K562 (cell line): ENCODE measurements at regions not wholly inside any gene's neighbourhood (a gene's known extent, or its start where the extent isn't known, plus 50 kb on each side); places are given as distances from the start of the nearest gene placed in this dataset.
A peak's percentile ranks its signal among the peaks of the same experiment; 100 is the strongest.

Experiments
- ATAC-seq: fragments of 200-7000 bp; cut with Tn5 transposase; 3 replicates; pipeline ENCODE4 v1.9.1; 2020; ENCODE audit warnings: moderate library complexity
- BruUV-seq: library from RNA; stranded (reverse); fragments of 400-500 nt; replicated peaks from 2 replicates; lab custom pipeline; 2021; lab: Mats Ljungman, UMichigan
- CTCF ChIA-PET: fragments of 300-600 bp; formaldehyde crosslinking; extraction: SDS; loops from one replicate; lab custom pipeline; 2021; ENCODE audit warnings: low intra/inter-chr PET ratio; lab: Yijun Ruan, JAX
- POLR2A ChIA-PET: fragments of 300-600, 350-650 bp; sonication (Branson Sonifier 250); formaldehyde crosslinking; extraction: SDS; loops from one replicate; lab custom pipeline; 2021; ENCODE audit warnings: antibody characterized with exemption, inconsistent platforms; lab: Yijun Ruan, JAX
- DNase-seq, 4 experiments: peaks; one replicate each; pipeline versions ENCODE4 v3.0.0 to v3.0.0-alpha.2; 2011 to 2018; ENCODE audit warnings: low spot score in 3 of 4, mixed read lengths in 3 of 4; ENCODE audit errors: extremely low read depth in 1 of 4
- FAIRE-seq: peaks from 2 replicates; lab custom pipeline; 2011; peaks lifted over from hg19 to GRCh38; lab: Jason Lieb, UNC
- H2AFZ ChIP-seq: 2 replicates; pipeline ENCODE4 v1.6.0; 2011; ENCODE audit warnings: low read depth, low read length, control low read depth, inconsistent platforms
- H3K27ac ChIP-seq: fragments of 200-600 bp; 3 replicates; pipeline ENCODE4 v1.8.0; 2011; ENCODE audit warnings: low read depth, mild to moderate bottlenecking, control low read depth, inconsistent platforms, low read length, moderate library complexity, mixed read lengths; ENCODE audit errors: extremely low read depth
- H3K27me3 ChIP-seq, 2 experiments: fragments of 300-600 bp in 1 of 2; 2 replicates in 1 of 2; 3 replicates in 1 of 2; pipeline versions ENCODE4 v1.6.0 to v1.8.0; 2011; ENCODE audit warnings: inconsistent platforms in 2 of 2, low read length in 2 of 2, mild to moderate bottlenecking in 1 of 2, mixed read lengths in 1 of 2, moderate library complexity in 1 of 2; ENCODE audit not compliant: control insufficient read depth in 2 of 2, insufficient read depth in 2 of 2
- H3K36me3 ChIP-seq: fragments of 300-600 bp; 3 replicates; pipeline ENCODE4 v1.8.0; 2011; ENCODE audit warnings: mild to moderate bottlenecking, low read length, inconsistent platforms; ENCODE audit not compliant: control insufficient read depth, insufficient read depth
- H3K4me1 ChIP-seq, 2 experiments: fragments of 200-600 bp in 1 of 2; replicated peaks in 1 of 2; 2 replicates in 1 of 2; 3 replicates in 1 of 2; pipeline versions ENCODE4 v1.5.1 to v1.8.0; 2011; ENCODE audit warnings: inconsistent platforms in 2 of 2, low read length in 2 of 2, mild to moderate bottlenecking in 1 of 2, mixed read lengths in 1 of 2, moderate library complexity in 1 of 2; ENCODE audit not compliant: control insufficient read depth in 2 of 2, insufficient read depth in 2 of 2
- H3K4me2 ChIP-seq: 2 replicates; pipeline ENCODE4 v1.6.1; 2011; ENCODE audit warnings: low read length, control low read depth, inconsistent platforms, mixed read lengths; ENCODE audit not compliant: insufficient read depth
- H3K4me3 ChIP-seq: fragments of 200-600 bp; sonication (generic), shearing (Covaris generic); 2 replicates; pipeline ENCODE4 v1.5.1; 2016; ENCODE audit warnings: control low read depth, inconsistent platforms
- H3K79me2 ChIP-seq: fragments of 200-600 bp; 3 replicates; pipeline ENCODE4 v1.8.0; 2011; ENCODE audit warnings: low read length, inconsistent platforms; ENCODE audit not compliant: control insufficient read depth, insufficient read depth
- H3K9ac ChIP-seq, 2 experiments: 2 replicates each; pipeline versions ENCODE4 v1.6.0 to v1.6.1; 2011; ENCODE audit warnings: low read depth in 2 of 2, low read length in 2 of 2, control low read depth in 1 of 2, inconsistent platforms in 1 of 2, mild to moderate bottlenecking in 1 of 2, mixed read lengths in 1 of 2; ENCODE audit not compliant: insufficient read depth in 1 of 2
- H3K9me1 ChIP-seq: one replicate; pipeline ENCODE4 v1.6.0; 2011; ENCODE audit warnings: inconsistent platforms, mild to moderate bottlenecking, low read length, moderate library complexity; ENCODE audit not compliant: control insufficient read depth, insufficient read depth
- H3K9me3 ChIP-seq: replicated peaks from 2 replicates; pipeline ENCODE4 v1.5.1; 2011; ENCODE audit warnings: low read depth, low read length, inconsistent platforms; ENCODE audit not compliant: control insufficient read depth, insufficient read depth
- H4K20me1 ChIP-seq: replicated peaks from 2 replicates; pipeline ENCODE4 v1.6.1; 2011; ENCODE audit warnings: low read length, inconsistent platforms, mixed read lengths; ENCODE audit not compliant: control insufficient read depth, insufficient read depth
- BACH1 ChIP-seq: fragments of 200-800 bp; sonication (Bioruptor generic); IDR thresholded peaks from 2 replicates; pipeline ENCODE4 v1.6.1; 2016; ENCODE audit warnings: missing genetic modification characterization, missing compliant biosample characterization
- C11orf30 ChIP-seq: fragments of 450-650 bp; IDR thresholded peaks from 2 replicates; pipeline ENCODE4 v1.6.1; 2016; ENCODE audit warnings: low read depth, mild to moderate bottlenecking
- EP400 ChIP-seq: fragments of 450-650 bp; IDR thresholded peaks from 2 replicates; pipeline ENCODE4 v1.6.1; 2017; ENCODE audit warnings: antibody characterized with exemption, mild to moderate bottlenecking, moderate library complexity
- MAFF ChIP-seq: IDR thresholded peaks from 2 replicates; pipeline ENCODE4 v1.6.1; 2012; ENCODE audit warnings: low read length, improper control_type of control experiment
- MAFG ChIP-seq: fragments of 450-650 bp; conservative IDR thresholded peaks from 2 replicates; pipeline ENCODE4 v1.6.1; 2016; ENCODE audit warnings: missing genetic modification characterization, missing compliant biosample characterization
- MAFK ChIP-seq: IDR thresholded peaks from 2 replicates; pipeline ENCODE4 v1.6.1; 2011; ENCODE audit warnings: low read length, improper control_type of control experiment
- SAFB ChIP-seq: fragments of 200-400 bp; formaldehyde crosslinking; IDR thresholded peaks from 2 replicates; pipeline ENCODE4 v1.6.1; 2017; ENCODE audit warnings: low read depth, low read length, borderline replicate concordance
- ZBTB2 ChIP-seq: fragments of 450-650 bp; IDR thresholded peaks from 2 replicates; pipeline ENCODE4 v1.6.1; 2016; ENCODE audit warnings: antibody characterized with exemption
- ZNF316 ChIP-seq: fragments of 450-650 bp; IDR thresholded peaks from 2 replicates; pipeline ENCODE4 v1.6.1; 2016
- ZNF551 ChIP-seq: fragments of 250-450 bp; sonication (Bioruptor Pico); IDR thresholded peaks from 2 replicates; pipeline ENCODE4 v1.5.0; 2021; ENCODE audit warnings: mild to moderate bottlenecking, moderate library complexity
- WGBS: fragments of 100-300 bp; shearing (Covaris generic); methylation state at CpG from one replicate; pipeline ENCODE4 v1.1.6; 2016; ENCODE audit warnings: low coverage, mixed read lengths; ENCODE audit not compliant: insufficient coverage; ENCODE audit errors: missing lambda C conversion rate; 5-methylcytosine and 5-hydroxymethylcytosine counted together
- in situ Hi-C: fragments of 300-500 bp; cut with MboI; formaldehyde crosslinking; loops from 4 replicates; pipeline ENCODE4 v1.15.0; 2018; ENCODE audit warnings: inconsistent platforms, mixed read lengths
- intact Hi-C: fragments of 100-400 bp; cut with micrococcal nuclease; formaldehyde crosslinking; loops from 2 replicates; pipeline ENCODE4 v1.14.2; 2022
- TF ChIP-seq, protein P1 (sequence below): sonication (generic); formaldehyde crosslinking; IDR thresholded peaks from 2 replicates; pipeline ENCODE4 v1.8.1; 2023; ENCODE audit warnings: mild to moderate bottlenecking, missing genetic modification reagents

- no peak for ATAC-seq
- Histone ChIP-seq H3K4me2 (no peak overlapping the region), H3K27me3 (no peaks in the 10 kb centered on the region; a peak in 1 of 5 replicates), H3K9me1 (no peaks in the 10 kb centered on the region), H3K27ac (no peak overlapping the region), H3K9me3 (no peaks in the 10 kb centered on the region), H3K79me2 (no peaks in the 10 kb centered on the region), H3K36me3 (no peaks in the 10 kb centered on the region), H3K4me3 (no peak overlapping the region), H3K9ac (no peak overlapping the region), H2AFZ (no peak overlapping the region), H4K20me1 (no peaks in the 10 kb centered on the region), H3K4me1 (no peaks in the 10 kb centered on the region; a peak in 1 of 5 replicates)
- WGBS = 0% methylated on average over 4 of the region's 4 CpGs
- BruUV-seq = no TSS peak
- in situ Hi-C loops (no loop called here), intact Hi-C loops (no loop called here)
- no peak for FAIRE-seq
- ChIA-PET POLR2A (interaction anchor here (0.6 to 0.8 kb wide), 2 partner anchors 9 to 299 kb away, joined by 3 read pairs; no protein-coding TSS in a partner anchor), CTCF (no interaction called here)
- TF ChIP-seq, protein P1, sequence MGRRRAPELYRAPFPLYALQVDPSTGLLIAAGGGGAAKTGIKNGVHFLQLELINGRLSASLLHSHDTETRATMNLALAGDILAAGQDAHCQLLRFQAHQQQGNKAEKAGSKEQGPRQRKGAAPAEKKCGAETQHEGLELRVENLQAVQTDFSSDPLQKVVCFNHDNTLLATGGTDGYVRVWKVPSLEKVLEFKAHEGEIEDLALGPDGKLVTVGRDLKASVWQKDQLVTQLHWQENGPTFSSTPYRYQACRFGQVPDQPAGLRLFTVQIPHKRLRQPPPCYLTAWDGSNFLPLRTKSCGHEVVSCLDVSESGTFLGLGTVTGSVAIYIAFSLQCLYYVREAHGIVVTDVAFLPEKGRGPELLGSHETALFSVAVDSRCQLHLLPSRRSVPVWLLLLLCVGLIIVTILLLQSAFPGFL (CRISPR knock-in tag) = no peak
- TF ChIP-seq EP400 (no peak), ZNF551 (no peak), SAFB (no peak)
- DNase-seq = no peak
Measured at GRCh38 chr1:184300446-184300845, 86.4 kb upstream of the C1orf21 start.

DNA sequence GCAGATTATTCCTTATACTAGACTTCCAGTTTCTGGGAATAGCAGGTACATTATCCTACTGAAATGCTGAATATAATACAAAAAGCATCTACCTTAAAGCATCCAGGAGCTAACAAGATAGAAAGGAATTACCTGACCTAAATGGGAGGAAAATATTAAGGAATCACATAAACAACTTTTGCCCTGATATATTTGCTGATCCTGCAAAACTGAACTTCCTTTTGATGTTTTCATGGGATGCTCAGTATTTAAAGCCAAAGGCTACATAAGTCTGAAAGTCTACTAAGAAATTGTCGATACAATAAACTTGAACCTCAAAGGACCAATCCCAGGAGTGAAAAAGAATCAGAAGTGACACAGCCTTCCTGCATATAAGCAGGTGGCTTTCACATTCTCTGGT, 85.6 kb upstream of the C1orf21 start:
- Histone ChIP-seq H4K20me1 (no peaks in the 10 kb centered on the region), H3K4me2 (no peak overlapping the region), H3K9me1 (no peaks in the 10 kb centered on the region), H3K36me3 (no peaks in the 10 kb centered on the region), H3K4me3 (no peak overlapping the region), H3K4me1 (no peaks in the 10 kb centered on the region; a peak in 1 of 5 replicates), H3K27me3 (no peaks in the 10 kb centered on the region; a peak in 1 of 5 replicates), H3K27ac (no peak overlapping the region), H2AFZ (no peak overlapping the region), H3K9me3 (no peaks in the 10 kb centered on the region), H3K9ac (no peak overlapping the region), H3K79me2 (no peaks in the 10 kb centered on the region)
- no peak for ATAC-seq
- TF ChIP-seq MAFG (tag) (peak; percentile 77), BACH1 (tag) (no peak), SAFB (no peak), MAFF (peak; percentile 80), C11orf30 (peak; percentile 74; the same call in 1 of the 2 replicates), ZBTB2 (no peak), MAFK (peak; percentile 73; the same call in 1 of the 2 replicates), ZNF316 (peak; percentile 91)
- FAIRE-seq = no peak
- no TSS peak for BruUV-seq
- no peak for DNase-seq
- in situ Hi-C loops (no loop called here), intact Hi-C loops (no loop called here)
- 8% methylated on average over 1 of the region's 1 CpG for WGBS
- ChIA-PET CTCF (no interaction called here), POLR2A (interaction anchor here (0.6 kb wide), 1 partner anchor 241 kb away, joined by 3 read pairs; no protein-coding TSS in a partner anchor)
